Transverse colon (tissue), 4 donors: ENCODE measurements at regions not wholly inside any gene's neighbourhood (a gene's known extent, or its start where the extent isn't known, plus 50 kb on each side); places are given as distances from the start of the nearest gene placed in this dataset.
A peak's percentile ranks its signal among the peaks of the same experiment; 100 is the strongest.

Experiments
- DNase-seq: peaks from one replicate; pipeline ENCODE4 v3.0.0-alpha.2; 2019
- H3K27ac ChIP-seq, 4 donors: fragments of 200-600 bp; sonication (generic); 2 replicates each; pipeline ENCODE4 v1.5.1; 2016 to 2018; ENCODE audit warnings: inconsistent platforms in 4 of 4
- H3K27me3 ChIP-seq: fragments of 200-600 bp; sonication (generic); 2 replicates; pipeline ENCODE4 v1.5.1; 2017; ENCODE audit warnings: inconsistent platforms
- H3K36me3 ChIP-seq, 4 donors: fragments of 200-600 bp; sonication (generic); 2 replicates each; pipeline ENCODE4 v1.5.1; 2017 to 2019; ENCODE audit warnings: inconsistent platforms in 4 of 4
- H3K4me1 ChIP-seq, 4 donors: fragments of 200-600 bp; sonication (generic); 2 replicates each; pipeline ENCODE4 v1.5.1; 2017 to 2020; ENCODE audit warnings: inconsistent platforms in 4 of 4
- H3K4me3 ChIP-seq, 4 donors: fragments of 200-600 bp; sonication (generic); 1 replicate in 1 of 4; 2 replicates in 3 of 4; pipeline versions ENCODE4 v1.5.1 to v1.6.1; 2017 to 2019; ENCODE audit warnings: inconsistent platforms in 4 of 4
- H3K9me3 ChIP-seq, 2 donors: fragments of 200-600 bp; sonication (generic); 2 replicates each; pipeline ENCODE4 v1.5.1; 2017 to 2019; ENCODE audit warnings: inconsistent platforms in 2 of 2
- EP300 ChIP-seq: sonication (generic); formaldehyde crosslinking; IDR thresholded peaks from one replicate; pipeline ENCODE4 v1.6.1; 2017; ENCODE audit warnings: antibody characterized with exemption, low read depth
- POLR2A ChIP-seq: fragments of 450-650 bp; IDR thresholded peaks from one replicate; pipeline ENCODE4 v1.6.1; 2016; ENCODE audit warnings: antibody characterized with exemption, mild to moderate bottlenecking, moderate library complexity
- POLR2AphosphoS5 ChIP-seq, 3 donors: sonication (generic); formaldehyde crosslinking; IDR thresholded peaks; one replicate each; pipeline ENCODE4 v1.6.1; 2016; ENCODE audit warnings: antibody characterized with exemption in 3 of 3
- WGBS, 2 donors: methylation state at CpG; one replicate each; pipeline ENCODE4 v1.1.5; 2018; ENCODE audit warnings: low coverage in 1 of 2; 5-methylcytosine and 5-hydroxymethylcytosine counted together
- in situ Hi-C, 4 donors: fragments of 200-750 bp; cut with MboI; loops; one replicate each; pipeline versions ENCODE4 v1.15.0 to v1.15.1; 2017; ENCODE audit warnings: low sequenced_read_pairs in 3 of 4, low pct_ligation_motif_present in 1 of 4, low pct_unique_long_range_greater_than_20kb in 1 of 4
- intact Hi-C: fragments of 100-400 bp; cut with DNase I; formaldehyde crosslinking; loops from one replicate; pipeline ENCODE4 v1.15.1; 2023; ENCODE audit warnings: low total_unique reads
- TF ChIP-seq, protein P1 (sequence below), 5 experiments: fragments of 200-600 bp in 3 of 5; fragments of 450-650 bp in 2 of 5; sonication (generic) in 3 of 5; IDR thresholded peaks; 1 replicate in 2 of 5; 2 replicates in 3 of 5; pipeline ENCODE4 v1.5.1; 2016 to 2017; ENCODE audit warnings: antibody characterized with exemption in 5 of 5, inconsistent platforms in 3 of 5, mild to moderate bottlenecking in 2 of 5, moderate library complexity in 1 of 5

DNA sequence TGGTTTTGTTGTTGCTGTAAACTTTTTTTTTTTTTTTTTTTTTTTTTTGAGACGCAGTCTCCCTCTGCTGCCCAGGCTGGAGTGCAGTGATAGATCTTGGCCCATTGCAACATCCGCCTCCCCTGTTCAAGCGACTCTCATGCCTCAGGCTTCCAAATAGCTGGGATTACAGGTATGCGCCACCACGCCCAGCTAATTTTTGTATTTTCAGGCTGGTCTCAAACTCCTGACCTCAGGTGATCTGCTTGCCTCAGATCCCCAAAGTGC lies 78.9 kb upstream of the SLC45A1 start:
- H3K27ac ChIP-seq = peak overlapping the region; percentile 60 to 83 (median 70)
- TF ChIP-seq, protein P1, sequence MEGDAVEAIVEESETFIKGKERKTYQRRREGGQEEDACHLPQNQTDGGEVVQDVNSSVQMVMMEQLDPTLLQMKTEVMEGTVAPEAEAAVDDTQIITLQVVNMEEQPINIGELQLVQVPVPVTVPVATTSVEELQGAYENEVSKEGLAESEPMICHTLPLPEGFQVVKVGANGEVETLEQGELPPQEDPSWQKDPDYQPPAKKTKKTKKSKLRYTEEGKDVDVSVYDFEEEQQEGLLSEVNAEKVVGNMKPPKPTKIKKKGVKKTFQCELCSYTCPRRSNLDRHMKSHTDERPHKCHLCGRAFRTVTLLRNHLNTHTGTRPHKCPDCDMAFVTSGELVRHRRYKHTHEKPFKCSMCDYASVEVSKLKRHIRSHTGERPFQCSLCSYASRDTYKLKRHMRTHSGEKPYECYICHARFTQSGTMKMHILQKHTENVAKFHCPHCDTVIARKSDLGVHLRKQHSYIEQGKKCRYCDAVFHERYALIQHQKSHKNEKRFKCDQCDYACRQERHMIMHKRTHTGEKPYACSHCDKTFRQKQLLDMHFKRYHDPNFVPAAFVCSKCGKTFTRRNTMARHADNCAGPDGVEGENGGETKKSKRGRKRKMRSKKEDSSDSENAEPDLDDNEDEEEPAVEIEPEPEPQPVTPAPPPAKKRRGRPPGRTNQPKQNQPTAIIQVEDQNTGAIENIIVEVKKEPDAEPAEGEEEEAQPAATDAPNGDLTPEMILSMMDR (IDR thresholded peaks at IDR 0.05) = peak in 4 of 5 experiments; percentile 13 to 30 (median 24)
- no peak for TF ChIP-seq POLR2AphosphoS5 (IDR thresholded peaks at IDR 0.05)
- H3K27me3 ChIP-seq = no peaks in the 10 kb centered on the region
- H3K4me1 ChIP-seq = peaks cover 18 to 42% (median 33%) of the 10 kb centered on the region in 4 donors
- peak; percentile 66 for DNase-seq
- intact Hi-C loops = no loop called here
- H3K9me3 ChIP-seq = no peaks in the 10 kb centered on the region
- H3K36me3 ChIP-seq = no peaks in the 10 kb centered on the region
- no peak overlapping the region for H3K4me3 ChIP-seq
- 46 to 55% methylated on average over 5 of the region's 5 CpGs for WGBS, 2 donors
- in situ Hi-C loops = no loop called here

DNA sequence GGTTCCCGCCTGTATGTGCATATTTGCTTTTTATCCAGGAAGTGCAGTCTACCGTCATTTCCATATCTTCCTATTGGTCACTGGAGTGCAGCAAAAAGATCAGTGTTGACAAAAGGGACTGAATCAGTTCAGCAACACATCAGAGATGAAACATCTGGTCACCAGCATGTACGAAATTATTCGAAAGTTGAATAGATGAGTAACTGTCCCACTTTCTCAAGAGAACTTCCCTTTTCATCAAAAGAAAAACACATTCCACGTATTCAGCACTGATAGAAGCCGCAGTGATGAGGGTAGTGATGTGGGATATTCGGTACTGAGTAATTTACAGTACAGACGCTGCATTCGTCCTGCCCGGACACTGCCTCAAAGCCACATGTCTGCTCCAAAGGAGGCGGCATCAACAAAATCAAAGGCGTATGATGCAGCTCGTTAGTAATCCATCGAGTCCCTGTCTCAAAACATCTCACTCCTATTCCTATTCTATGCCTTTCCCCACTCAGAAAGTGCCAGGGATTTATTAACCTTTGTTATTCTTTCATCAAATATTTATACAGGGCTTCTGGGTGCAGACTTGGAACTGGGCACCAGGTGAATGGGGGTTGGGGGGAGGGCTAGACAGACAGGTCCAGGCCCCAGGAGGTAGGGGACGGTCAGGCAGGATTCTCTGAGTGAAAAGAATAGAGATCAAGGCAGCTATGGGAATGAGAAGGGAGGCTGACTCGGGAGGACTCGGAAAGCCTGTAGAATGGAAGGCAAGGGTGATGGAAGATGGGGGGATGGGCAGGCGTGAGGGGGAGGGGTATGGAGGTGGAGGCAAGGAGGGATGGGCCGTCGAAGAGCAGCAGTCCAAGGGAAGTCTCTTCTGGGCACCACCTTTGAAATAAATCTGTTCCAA lies 79.5 kb upstream of the SLC45A1 start:
- DNase-seq = no peak
- no peak for TF ChIP-seq POLR2A
- TF ChIP-seq POLR2AphosphoS5 (IDR thresholded peaks at IDR 0.05) = peak; percentile 20 to 53 (median 28)
- WGBS, 2 donors = 61 to 67% methylated on average over 9 to 20 of the region's 20 CpGs
- no peak overlapping the region for H3K4me3 ChIP-seq
- H3K36me3 ChIP-seq = no peaks in the 10 kb centered on the region
- in situ Hi-C loops (no loop called here), intact Hi-C loops (no loop called here)
- H3K27me3 ChIP-seq = no peaks in the 10 kb centered on the region
- peaks cover 18 to 42% (median 33%) of the 10 kb centered on the region in 4 donors for H3K4me1 ChIP-seq
- no peaks in the 10 kb centered on the region for H3K9me3 ChIP-seq
- H3K27ac ChIP-seq = peak overlapping the region; percentile 60 to 83 (median 70)

DNA sequence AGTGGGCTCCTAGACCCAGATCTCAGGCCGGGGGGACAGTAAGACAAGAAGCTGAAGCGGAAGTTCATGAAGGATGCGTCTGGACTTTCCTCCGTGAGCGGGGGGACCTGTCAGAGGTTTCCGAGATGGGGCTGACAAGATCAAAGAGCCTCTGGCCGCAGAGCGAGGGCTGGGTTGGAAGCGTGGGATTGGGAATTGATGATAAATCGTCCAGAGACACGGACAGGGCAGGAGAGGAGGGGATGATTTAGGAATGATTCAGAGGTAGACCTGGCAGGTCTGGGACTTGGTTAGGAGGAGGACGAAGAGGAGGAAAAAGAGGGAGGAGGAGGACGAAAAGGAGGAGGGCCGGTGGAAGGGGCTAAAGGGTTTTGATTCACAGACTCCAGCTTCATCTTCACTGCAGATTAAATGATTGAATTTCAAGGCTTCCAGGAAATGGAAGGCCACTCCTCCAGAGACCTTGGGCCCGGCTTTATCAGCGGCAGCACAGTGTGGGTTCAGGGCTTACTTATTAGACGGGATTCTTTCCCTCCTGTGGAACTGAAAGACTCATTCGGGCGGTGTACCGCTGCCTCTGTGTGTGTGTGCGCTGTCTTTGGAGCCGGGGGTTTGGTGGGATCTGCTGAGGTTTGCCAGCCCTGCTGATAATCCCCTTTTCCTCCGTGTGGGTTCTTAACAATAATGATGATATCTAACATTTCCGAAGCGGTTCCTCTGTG lies 85.7 kb upstream of the SLC45A1 start:
- whole genome bisulfite sequencing, 2 donors = 63 to 73% methylated on average over 16 to 25 of the region's 25 CpGs
- Histone ChIP-seq H3K36me3 (no peaks in the 10 kb centered on the region), H3K9me3 (no peaks in the 10 kb centered on the region), H3K4me1 (no peaks in the 10 kb centered on the region), H3K27me3 (no peaks in the 10 kb centered on the region), H3K27ac (no peak overlapping the region), H3K4me3 (no peak overlapping the region)
- TF ChIP-seq POLR2A = no peak
- TF ChIP-seq POLR2AphosphoS5 (IDR thresholded peaks at IDR 0.05) = no peak
- TF ChIP-seq, protein P1 (IDR thresholded peaks at IDR 0.05) = no peak
- DNase-seq = no peak
- intact Hi-C loops (no loop called here), in situ Hi-C loops (no loop called here)

- H3K9me3 ChIP-seq = no peaks in the 10 kb centered on the region
- H3K4me3 ChIP-seq = no peak overlapping the region
- no peak for DNase-seq
- no peak for TF ChIP-seq POLR2A
- no peak for TF ChIP-seq POLR2AphosphoS5 (IDR thresholded peaks at IDR 0.05)
- no peak for TF ChIP-seq EP300
- TF ChIP-seq, protein P1 (IDR thresholded peaks at IDR 0.05) = no peak
- in situ Hi-C loops = no loop called here
- H3K4me1 ChIP-seq = no peaks in the 10 kb centered on the region
- no peaks in the 10 kb centered on the region for H3K27me3 ChIP-seq
- H3K27ac ChIP-seq = no peak overlapping the region
- H3K36me3 ChIP-seq = no peaks in the 10 kb centered on the region
- WGBS, 2 donors = 20 to 56% methylated on average over 2 to 7 of the region's 7 CpGs
- intact Hi-C loops = no loop called here
Measured at GRCh38 chr1:8230292-8230621, 87.7 kb upstream of the SLC45A1 start.
